ENCODE measurements at regions not wholly inside any gene's neighbourhood (a gene's known extent, or its start where the extent isn't known, plus 50 kb on each side); places are given as distances from the start of the nearest gene placed in this dataset.

DNA sequence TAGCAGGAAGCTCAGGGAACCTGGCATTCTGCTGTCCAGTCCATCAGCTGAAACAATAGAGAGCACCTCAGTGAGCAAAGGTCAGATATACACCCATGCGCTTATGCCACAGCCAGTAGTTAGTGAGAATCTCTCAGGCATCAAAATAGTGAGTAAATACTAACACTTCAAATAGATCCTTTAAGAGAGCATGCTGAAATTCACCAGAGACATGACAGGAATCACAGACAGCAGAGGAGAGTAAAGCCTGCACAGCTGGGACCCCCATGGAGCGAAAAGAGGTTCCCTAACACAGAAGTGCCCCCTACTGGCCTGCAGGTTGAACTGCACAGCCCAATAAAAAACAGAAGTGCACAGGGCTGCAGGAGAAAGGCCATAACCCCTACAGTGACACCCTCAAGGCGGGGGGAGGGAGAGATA, 57.6 kb upstream of the ANTXRL start:
- DNase-seq, result peak; percentile 22

DNA sequence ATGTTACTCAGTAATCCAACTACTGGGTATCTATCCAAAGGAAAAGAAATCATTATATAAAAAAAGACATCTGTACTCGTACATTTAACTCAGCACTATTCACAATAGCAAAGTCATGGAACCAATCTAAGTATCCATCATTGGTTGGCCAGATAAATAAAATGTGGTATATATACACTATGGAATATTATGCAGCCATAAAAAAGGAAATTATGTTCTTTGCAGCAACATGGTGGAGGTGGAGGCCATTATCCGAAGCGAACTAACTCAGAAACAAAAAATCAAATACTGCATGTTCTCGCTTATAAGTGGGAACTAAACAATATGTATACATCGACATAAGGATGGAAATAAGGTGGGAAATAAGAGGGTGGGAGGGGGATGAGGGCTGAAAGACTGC, 56.2 kb upstream of the ANTXRL start:
- no peak for DNase-seq

DNA sequence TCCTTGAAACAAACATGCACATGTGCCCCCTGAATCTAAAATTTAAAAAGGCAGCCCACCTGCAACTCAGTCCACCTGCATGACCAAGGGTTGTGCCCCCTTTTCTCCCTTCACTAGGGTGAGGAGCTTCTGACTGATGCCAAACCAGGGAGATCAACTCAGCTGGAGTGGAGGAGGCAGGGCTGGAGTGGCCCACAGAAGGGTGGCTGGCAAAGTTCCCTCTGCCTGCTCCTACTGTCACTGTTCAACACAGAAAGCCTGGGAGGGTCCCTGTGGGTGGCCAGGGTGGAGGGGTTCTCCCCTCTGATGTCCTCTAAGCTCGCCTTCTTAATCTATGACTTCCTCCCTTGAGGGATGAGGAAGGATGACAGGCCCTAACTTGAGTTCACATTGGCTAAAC, 55.7 kb upstream of the ANTXRL start:
- no peak for DNase-seq

DNA sequence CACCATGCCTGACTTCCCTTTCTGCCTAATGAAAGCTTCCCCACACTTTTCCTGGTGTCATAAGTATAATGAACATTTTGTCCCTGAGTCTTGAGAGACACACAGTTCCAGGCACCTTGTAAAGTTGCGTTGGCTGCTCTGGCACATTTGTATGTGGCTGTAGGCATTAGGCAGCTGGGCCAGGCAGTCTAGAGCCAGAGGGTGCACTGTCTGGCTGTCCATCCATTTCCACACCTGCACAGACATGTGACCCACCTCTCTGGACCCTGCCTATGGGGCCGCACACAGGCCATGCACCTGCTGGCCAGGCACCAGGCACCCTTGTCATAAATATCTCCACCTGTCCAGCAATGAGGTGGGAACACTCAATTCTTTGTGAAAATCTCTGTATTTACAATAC, 54.7 kb upstream of the ANTXRL start:
- DNase-seq, result no peak

DNA sequence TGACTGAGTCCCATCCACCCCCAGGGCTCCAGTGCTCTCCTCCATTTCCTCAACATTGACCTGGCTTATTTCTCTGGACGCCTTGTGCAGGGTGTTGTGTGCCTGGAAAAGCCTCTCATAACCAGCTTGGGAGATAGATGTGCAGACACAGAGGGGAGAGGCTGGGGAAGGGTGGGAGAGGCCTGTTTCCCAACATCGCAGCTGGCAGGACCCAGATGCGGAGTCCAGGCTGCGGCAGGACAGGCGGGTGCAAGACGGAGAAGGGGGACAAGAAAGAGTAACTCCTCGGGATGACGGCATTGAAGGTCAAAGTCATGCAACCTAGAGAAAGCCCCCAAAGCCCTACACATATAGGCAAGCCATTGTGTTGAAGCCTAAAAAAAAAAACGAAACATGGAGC, 54.1 kb upstream of the ANTXRL start:
- no peak for DNase-seq

DNA sequence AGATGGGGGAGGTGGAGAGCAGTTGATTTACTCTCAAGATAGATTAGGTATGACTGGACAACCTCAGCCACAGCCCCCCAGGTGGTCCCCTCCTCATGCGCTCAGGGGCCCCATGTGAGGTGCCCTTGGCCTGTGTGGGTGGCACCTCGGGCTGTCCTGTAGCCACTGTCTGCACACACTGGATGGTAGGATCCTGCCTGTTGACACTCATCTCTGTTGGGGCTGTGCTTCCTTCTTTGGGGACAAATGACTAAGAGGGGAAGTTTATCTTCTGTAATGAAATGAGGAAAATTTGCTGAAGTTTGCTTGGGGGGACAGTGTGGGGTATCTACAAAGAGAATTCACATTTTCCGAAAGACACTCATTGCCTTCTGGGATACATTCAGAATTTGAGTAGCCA, 53.6 kb upstream of the ANTXRL start:
- no peak for DNase-seq

DNA sequence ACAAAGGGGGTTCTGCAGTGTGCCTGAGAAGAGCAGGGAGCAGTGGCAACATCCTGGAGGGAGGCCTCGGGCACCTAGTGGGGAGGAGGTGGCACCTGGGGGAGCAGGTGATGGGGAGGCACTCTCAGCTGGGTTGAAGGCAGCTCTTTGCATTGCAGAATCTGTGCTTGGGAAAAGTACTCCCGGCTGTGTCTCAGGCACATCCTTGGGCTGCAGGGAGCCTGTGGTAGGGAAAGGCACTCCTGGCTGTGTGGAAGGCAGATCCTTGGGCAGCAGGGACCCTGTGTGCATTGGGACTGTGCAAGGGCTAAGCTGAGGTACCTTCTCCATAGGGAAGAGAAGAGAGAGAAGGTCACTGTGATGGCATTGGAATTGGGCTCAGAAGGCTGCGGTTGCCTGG, 52.8 kb upstream of the ANTXRL start:
- DNase-seq, result no peak

DNA sequence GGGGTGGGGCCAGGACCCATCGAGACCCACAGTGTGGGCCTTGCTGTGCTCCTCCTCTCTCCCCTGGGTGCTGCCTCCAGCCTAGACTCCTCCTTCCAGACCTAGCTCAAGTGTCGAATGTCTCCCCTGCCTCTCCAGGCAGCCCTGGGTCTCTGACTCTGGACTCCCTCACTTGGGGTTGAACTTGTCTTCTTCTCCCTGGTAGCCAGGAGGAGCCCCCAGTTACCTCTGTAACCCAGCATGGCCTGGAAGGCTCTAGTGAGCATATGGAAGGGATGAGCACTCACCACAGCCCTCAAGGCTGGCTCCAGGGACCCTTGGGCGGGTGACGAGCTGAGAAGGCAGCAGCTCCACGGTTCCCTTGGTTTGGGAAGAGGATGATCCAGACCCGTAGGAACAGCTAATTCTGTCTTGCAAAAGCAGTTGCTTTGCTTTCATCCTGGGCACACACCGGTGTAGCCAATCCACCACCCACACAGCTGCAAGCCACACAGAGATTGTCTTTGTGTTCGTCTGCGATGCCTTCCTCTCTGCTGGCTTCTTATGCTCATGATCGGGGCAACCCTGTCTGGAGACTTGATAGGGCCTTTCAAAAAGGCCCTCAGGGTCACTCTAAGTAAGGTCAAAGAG, 52.3 kb upstream of the ANTXRL start:
- no peak for DNase-seq

DNA sequence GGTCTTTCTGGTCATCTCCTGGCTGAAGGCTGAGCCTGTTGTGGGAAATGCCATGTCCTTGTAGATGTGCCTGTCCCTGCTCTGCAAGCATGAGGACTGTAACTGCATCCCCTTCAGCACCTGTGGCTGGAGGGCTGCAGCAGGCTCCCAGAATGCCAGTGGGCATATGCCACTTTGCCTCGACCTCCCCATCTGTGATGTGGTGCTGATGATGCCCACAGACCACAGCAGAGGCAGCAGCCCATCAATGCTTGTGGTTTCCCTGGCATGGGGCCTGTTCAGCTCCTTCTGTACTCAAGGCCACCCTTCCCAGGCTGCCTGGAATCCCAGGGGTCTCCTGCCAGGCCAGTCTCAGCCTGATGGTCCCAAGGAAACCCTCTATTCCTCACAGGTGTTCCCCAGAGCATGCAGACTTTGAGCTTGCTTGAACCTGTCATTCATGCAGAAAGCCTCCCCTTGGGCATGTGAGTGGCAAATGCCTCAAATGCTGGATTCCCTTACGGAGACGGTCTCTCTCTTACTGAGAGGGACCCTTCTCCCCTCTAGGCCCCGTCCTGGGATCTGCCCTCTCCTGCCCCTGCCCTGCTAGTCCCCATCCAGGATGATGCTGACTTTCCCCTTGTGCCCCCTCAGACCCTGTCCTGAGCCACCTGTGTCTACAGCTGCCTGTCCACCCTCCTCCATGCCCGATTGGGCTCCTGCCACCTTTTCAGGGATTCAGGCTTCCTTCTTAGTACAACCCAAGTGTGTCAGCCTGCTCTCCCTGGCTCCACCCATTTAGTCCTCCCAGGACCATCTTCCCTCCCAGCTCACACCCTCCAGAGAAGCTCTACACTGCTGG, 50.9 kb upstream of the ANTXRL start:
- no peak for DNase-seq

DNA sequence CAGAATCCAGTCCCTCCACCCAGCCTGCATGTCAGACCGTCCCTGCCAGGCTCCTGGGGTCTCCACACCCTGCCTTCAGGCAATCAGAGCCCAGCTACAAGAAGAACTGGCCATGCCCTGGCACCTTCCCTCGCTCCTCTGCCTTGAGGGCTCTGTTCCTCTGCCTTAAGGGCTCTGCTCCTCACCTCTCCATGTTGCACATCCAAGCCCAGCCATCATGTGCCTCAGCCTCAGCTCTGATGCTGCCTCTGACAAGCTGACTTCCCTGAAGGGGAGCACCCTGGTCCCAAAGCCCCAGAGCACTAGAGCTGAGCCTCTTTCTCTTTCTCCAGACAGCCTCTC, 50.3 kb upstream of the ANTXRL start:
- DNase-seq, result no peak

DNA sequence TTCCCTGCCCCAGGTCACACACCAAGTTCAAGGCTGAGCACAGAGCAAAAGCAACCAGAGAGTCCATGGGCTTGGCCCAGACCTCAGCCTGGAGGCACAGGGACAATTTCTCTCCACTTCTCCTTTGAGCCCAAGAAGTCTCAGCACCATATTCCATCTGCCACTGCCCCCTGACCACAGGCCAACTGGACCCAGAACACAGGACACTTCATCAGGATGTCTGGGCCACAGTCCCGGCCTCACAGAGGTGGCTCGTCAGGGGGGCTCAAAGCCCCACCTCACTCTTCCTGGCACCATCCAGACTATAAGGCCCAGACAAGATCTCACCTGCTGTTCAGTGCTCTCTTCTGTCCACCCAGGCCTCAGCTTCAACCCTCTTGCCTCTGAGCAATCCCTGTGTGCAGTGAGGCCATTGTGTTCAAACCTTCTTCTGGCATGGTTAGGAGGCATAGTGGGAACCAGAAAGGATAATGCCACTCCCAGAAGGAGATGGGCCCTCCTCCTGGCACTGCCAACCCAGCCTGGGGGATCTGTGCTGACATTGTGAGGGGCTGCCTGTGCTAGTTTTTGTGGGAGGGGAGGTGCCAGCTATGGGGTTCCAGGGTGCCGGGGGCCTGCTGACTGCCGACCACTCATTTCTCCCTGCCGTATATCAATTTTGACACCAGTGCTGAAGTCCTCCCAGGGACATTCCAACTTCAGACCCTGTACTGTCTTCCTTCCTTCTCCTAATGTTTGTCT, 49.7 kb upstream of the ANTXRL start:
- DNase-seq, result no peak

All from GDM1 (cell line).